Stimulated activated naive B cell treated with anti-CD40 and anti-IgM and Interleukin-4, amounts not matched to agents 10 μg/mL and 1 μg/mL and 100 μg/mL, for 72 hours (primary cell): ENCODE measurements at regions not wholly inside any gene's neighbourhood (a gene's known extent, or its start where the extent isn't known, plus 50 kb on each side); places are given as distances from the start of the nearest gene placed in this dataset.
A peak's percentile ranks its signal among the peaks of the same experiment; 100 is the strongest.

Experiments
- ATAC-seq, 2 donors: fragments of 150-1000 bp; cut with Tn5 transposase; replicated peaks; 2 replicates each; pipeline ENCODE4 v1.10.0; 2021; ENCODE audit warnings: moderate library complexity in 1 of 2
- DNase-seq: peaks from one replicate; pipeline ENCODE4 v3.0.0; 2021
- H3K27ac Mint-ChIP-seq: one replicate; pipeline ENCODE4 v1.8.0; 2022; ENCODE audit warnings: mild to moderate bottlenecking, mixed read lengths
- H3K27me3 Mint-ChIP-seq, 2 donors: one replicate each; pipeline ENCODE4 v1.8.0; 2022; ENCODE audit warnings: mixed read lengths in 2 of 2
- H3K36me3 Mint-ChIP-seq, 2 donors: one replicate each; pipeline ENCODE4 v1.8.0; 2022; ENCODE audit warnings: mixed read lengths in 2 of 2, mild to moderate bottlenecking in 1 of 2
- H3K4me1 Mint-ChIP-seq, 2 donors: one replicate each; pipeline ENCODE4 v1.8.0; 2022; ENCODE audit warnings: mixed read lengths in 2 of 2, mild to moderate bottlenecking in 1 of 2
- H3K4me3 Mint-ChIP-seq, 2 donors: one replicate each; pipeline ENCODE4 v1.8.0; 2022; ENCODE audit warnings: mild to moderate bottlenecking in 2 of 2, mixed read lengths in 2 of 2, moderate library complexity in 1 of 2
- H3K9me3 Mint-ChIP-seq, 2 donors: one replicate each; pipeline ENCODE4 v1.8.0; 2022; ENCODE audit warnings: mixed read lengths in 2 of 2, mild to moderate bottlenecking in 1 of 2

- Mint-ChIP-seq H3K36me3 (no peaks in the 10 kb centered on the region), H3K27ac (no peak overlapping the region), H3K4me3 (no peak overlapping the region), H3K27me3 (no peaks in the 10 kb centered on the region), H3K9me3 (peaks cover 0 to 9% of the 10 kb centered on the region in 2 donors), H3K4me1 (no peaks in the 10 kb centered on the region)
- ATAC-seq = no peak
- no peak for DNase-seq
Measured at GRCh38 chr6:48472091-48472490, 361.1 kb upstream of the PTCHD4 start.

- ATAC-seq (no peak), DNase-seq (no peak)
- no peak overlapping the region for H3K4me3 Mint-ChIP-seq
- H3K9me3 Mint-ChIP-seq = peaks cover 0 to 8% of the 10 kb centered on the region in 2 donors
- no peaks in the 10 kb centered on the region for H3K27me3 Mint-ChIP-seq
- no peaks in the 10 kb centered on the region for H3K4me1 Mint-ChIP-seq
- H3K27ac Mint-ChIP-seq = no peak overlapping the region
- H3K36me3 Mint-ChIP-seq = no peaks in the 10 kb centered on the region
Measured at GRCh38 chr6:48471326-48471725, 360.3 kb upstream of the PTCHD4 start.

GRCh38 chr6:48449002-48449401 is 338.0 kb upstream of the PTCHD4 start:
- Mint-ChIP-seq H3K9me3 (peaks cover 6 to 14% of the 10 kb centered on the region in 2 donors), H3K27ac (no peak overlapping the region), H3K4me1 (no peaks in the 10 kb centered on the region), H3K36me3 (no peaks in the 10 kb centered on the region), H3K27me3 (no peaks in the 10 kb centered on the region), H3K4me3 (no peak overlapping the region)
- DNase-seq = no peak
- no peak for ATAC-seq

GRCh38 chr6:48447251-48447650 is 336.3 kb upstream of the PTCHD4 start:
- no peak overlapping the region for H3K4me3 Mint-ChIP-seq
- H3K27ac Mint-ChIP-seq = no peak overlapping the region
- peaks cover 6 to 13% of the 10 kb centered on the region in 2 donors for H3K9me3 Mint-ChIP-seq
- H3K4me1 Mint-ChIP-seq = no peaks in the 10 kb centered on the region
- ATAC-seq (no peak), DNase-seq (no peak)
- H3K36me3 Mint-ChIP-seq = no peaks in the 10 kb centered on the region
- H3K27me3 Mint-ChIP-seq = no peaks in the 10 kb centered on the region

- H3K4me1 Mint-ChIP-seq = no peaks in the 10 kb centered on the region
- no peak overlapping the region for H3K27ac Mint-ChIP-seq
- DNase-seq (no peak), ATAC-seq (no peak)
- no peaks in the 10 kb centered on the region for H3K36me3 Mint-ChIP-seq
- H3K9me3 Mint-ChIP-seq = peaks cover 0 to 4% of the 10 kb centered on the region in 2 donors
- H3K4me3 Mint-ChIP-seq = no peak overlapping the region
- H3K27me3 Mint-ChIP-seq = no peaks in the 10 kb centered on the region
Measured at GRCh38 chr6:48429610-48430009, 318.6 kb upstream of the PTCHD4 start.

- H3K4me1 Mint-ChIP-seq = no peaks in the 10 kb centered on the region
- H3K4me3 Mint-ChIP-seq = no peak overlapping the region
- no peak for DNase-seq
- H3K36me3 Mint-ChIP-seq = no peaks in the 10 kb centered on the region
- no peak overlapping the region for H3K27ac Mint-ChIP-seq
- no peaks in the 10 kb centered on the region for H3K27me3 Mint-ChIP-seq
- peaks cover 0 to 5% of the 10 kb centered on the region in 2 donors for H3K9me3 Mint-ChIP-seq
- no peak for ATAC-seq
Measured at GRCh38 chr6:48429021-48429420, 318.0 kb upstream of the PTCHD4 start.

- H3K27ac Mint-ChIP-seq = no peak overlapping the region
Measured at GRCh38 chr6:48426636-48427035, 315.6 kb upstream of the PTCHD4 start.

GRCh38 chr6:48423640-48424365 is 312.8 kb upstream of the PTCHD4 start:
- Mint-ChIP-seq H3K4me3 (no peak overlapping the region), H3K27me3 (no peaks in the 10 kb centered on the region), H3K4me1 (no peaks in the 10 kb centered on the region), H3K36me3 (no peaks in the 10 kb centered on the region), H3K27ac (no peak overlapping the region), H3K9me3 (peaks cover 3 to 13% of the 10 kb centered on the region in 2 donors)
- DNase-seq (no peak), ATAC-seq (no peak)

More at GRCh38 chr6:48426636-48427035, 315.6 kb upstream of the PTCHD4 start:
- Mint-ChIP-seq H3K4me3 (no peak overlapping the region), H3K27me3 (no peaks in the 10 kb centered on the region), H3K9me3 (peaks cover 3 to 13% of the 10 kb centered on the region in 2 donors), H3K36me3 (no peaks in the 10 kb centered on the region), H3K4me1 (no peaks in the 10 kb centered on the region)
- no peak for ATAC-seq
- no peak for DNase-seq

GRCh38 chr6:48419992-48420391 is 309.0 kb upstream of the PTCHD4 start:
- no peaks in the 10 kb centered on the region for H3K4me1 Mint-ChIP-seq
- no peak for DNase-seq
- no peaks in the 10 kb centered on the region for H3K36me3 Mint-ChIP-seq
- no peak overlapping the region for H3K27ac Mint-ChIP-seq
- no peak overlapping the region for H3K4me3 Mint-ChIP-seq
- ATAC-seq = peak; percentile 52 to 69
- peaks cover 3 to 13% of the 10 kb centered on the region in 2 donors for H3K9me3 Mint-ChIP-seq
- no peaks in the 10 kb centered on the region for H3K27me3 Mint-ChIP-seq

- ATAC-seq = no peak
- no peak for DNase-seq
- H3K27ac Mint-ChIP-seq = no peak overlapping the region
- H3K4me3 Mint-ChIP-seq = no peak overlapping the region
- peaks cover 4 to 7% of the 10 kb centered on the region in 2 donors for H3K9me3 Mint-ChIP-seq
- H3K27me3 Mint-ChIP-seq = no peaks in the 10 kb centered on the region
- no peaks in the 10 kb centered on the region for H3K4me1 Mint-ChIP-seq
- H3K36me3 Mint-ChIP-seq = no peaks in the 10 kb centered on the region
Measured at GRCh38 chr6:48417927-48418326, 306.9 kb upstream of the PTCHD4 start.

GRCh38 chr6:48412656-48413055 is 301.7 kb upstream of the PTCHD4 start:
- no peak overlapping the region for H3K27ac Mint-ChIP-seq
- DNase-seq (no peak), ATAC-seq (no peak)
- H3K9me3 Mint-ChIP-seq = peaks cover 0 to 5% of the 10 kb centered on the region in 2 donors
- H3K36me3 Mint-ChIP-seq = no peaks in the 10 kb centered on the region
- H3K4me1 Mint-ChIP-seq = no peaks in the 10 kb centered on the region
- H3K4me3 Mint-ChIP-seq = no peak overlapping the region
- H3K27me3 Mint-ChIP-seq = no peaks in the 10 kb centered on the region

GRCh38 chr6:48404927-48405326 is 293.9 kb upstream of the PTCHD4 start:
- H3K27me3 Mint-ChIP-seq = no peaks in the 10 kb centered on the region
- H3K27ac Mint-ChIP-seq = no peak overlapping the region
- peaks cover 3 to 4% of the 10 kb centered on the region in 2 donors for H3K9me3 Mint-ChIP-seq
- H3K4me3 Mint-ChIP-seq = no peak overlapping the region
- H3K36me3 Mint-ChIP-seq = no peaks in the 10 kb centered on the region
- ATAC-seq (no peak), DNase-seq (no peak)
- H3K4me1 Mint-ChIP-seq = no peaks in the 10 kb centered on the region

GRCh38 chr6:48403587-48403986 is 292.6 kb upstream of the PTCHD4 start:
- no peak for ATAC-seq
- H3K9me3 Mint-ChIP-seq = peaks cover 3 to 4% of the 10 kb centered on the region in 2 donors

GRCh38 chr6:48401016-48401415 is 290.0 kb upstream of the PTCHD4 start:
- H3K27me3 Mint-ChIP-seq = no peaks in the 10 kb centered on the region

More at GRCh38 chr6:48403587-48403986, 292.6 kb upstream of the PTCHD4 start:
- H3K4me1 Mint-ChIP-seq = no peaks in the 10 kb centered on the region
- no peak overlapping the region for H3K27ac Mint-ChIP-seq
- no peaks in the 10 kb centered on the region for H3K27me3 Mint-ChIP-seq
- no peak overlapping the region for H3K4me3 Mint-ChIP-seq
- DNase-seq = no peak
- H3K36me3 Mint-ChIP-seq = no peaks in the 10 kb centered on the region

GRCh38 chr6:48397887-48398286 is 286.9 kb upstream of the PTCHD4 start:
- H3K4me1 Mint-ChIP-seq = no peaks in the 10 kb centered on the region
- H3K27me3 Mint-ChIP-seq = no peaks in the 10 kb centered on the region
- peaks cover 0 to 4% of the 10 kb centered on the region in 2 donors for H3K9me3 Mint-ChIP-seq
- no peak for DNase-seq
- H3K27ac Mint-ChIP-seq = no peak overlapping the region
- H3K4me3 Mint-ChIP-seq = no peak overlapping the region
- no peaks in the 10 kb centered on the region for H3K36me3 Mint-ChIP-seq
- no peak for ATAC-seq

More at GRCh38 chr6:48401016-48401415, 290.0 kb upstream of the PTCHD4 start:
- Mint-ChIP-seq H3K27ac (no peak overlapping the region), H3K36me3 (no peaks in the 10 kb centered on the region), H3K4me1 (no peaks in the 10 kb centered on the region), H3K4me3 (no peak overlapping the region), H3K9me3 (peaks cover 3 to 4% of the 10 kb centered on the region in 2 donors)
- ATAC-seq (no peak), DNase-seq (no peak)
